SU-DHL-6 (cell line): ENCODE measurements at regions not wholly inside any gene's neighbourhood (a gene's known extent, or its start where the extent isn't known, plus 50 kb on each side); places are given as distances from the start of the nearest gene placed in this dataset.

Experiments
- EZH2phosphoT487 ChIP-seq: fragments of 200-600 bp; sonication (generic), shearing (Covaris generic); conservative IDR thresholded peaks from 2 replicates; pipeline ENCODE4 v1.6.1; 2018; ENCODE audit warnings: mild to moderate bottlenecking, antibody characterized with exemption, low read length, moderate library complexity, mixed read lengths
- TF ChIP-seq, protein P1 (sequence below): fragments of 200-600 bp; sonication (generic); IDR thresholded peaks from one replicate; pipeline ENCODE4 v1.5.1; 2017; ENCODE audit warnings: antibody characterized with exemption, mild to moderate bottlenecking, low read length, moderate library complexity; ENCODE audit not compliant: insufficient read depth, poor library complexity, severe bottlenecking

- TF ChIP-seq, protein P1, sequence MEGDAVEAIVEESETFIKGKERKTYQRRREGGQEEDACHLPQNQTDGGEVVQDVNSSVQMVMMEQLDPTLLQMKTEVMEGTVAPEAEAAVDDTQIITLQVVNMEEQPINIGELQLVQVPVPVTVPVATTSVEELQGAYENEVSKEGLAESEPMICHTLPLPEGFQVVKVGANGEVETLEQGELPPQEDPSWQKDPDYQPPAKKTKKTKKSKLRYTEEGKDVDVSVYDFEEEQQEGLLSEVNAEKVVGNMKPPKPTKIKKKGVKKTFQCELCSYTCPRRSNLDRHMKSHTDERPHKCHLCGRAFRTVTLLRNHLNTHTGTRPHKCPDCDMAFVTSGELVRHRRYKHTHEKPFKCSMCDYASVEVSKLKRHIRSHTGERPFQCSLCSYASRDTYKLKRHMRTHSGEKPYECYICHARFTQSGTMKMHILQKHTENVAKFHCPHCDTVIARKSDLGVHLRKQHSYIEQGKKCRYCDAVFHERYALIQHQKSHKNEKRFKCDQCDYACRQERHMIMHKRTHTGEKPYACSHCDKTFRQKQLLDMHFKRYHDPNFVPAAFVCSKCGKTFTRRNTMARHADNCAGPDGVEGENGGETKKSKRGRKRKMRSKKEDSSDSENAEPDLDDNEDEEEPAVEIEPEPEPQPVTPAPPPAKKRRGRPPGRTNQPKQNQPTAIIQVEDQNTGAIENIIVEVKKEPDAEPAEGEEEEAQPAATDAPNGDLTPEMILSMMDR: no peak
- TF ChIP-seq EZH2phosphoT487: no peak
Observed at GRCh38 chr2:64704161-64704560, 50.4 kb upstream of the SERTAD2 start.
